ENCODE measurements at regions not wholly inside any gene's neighbourhood (a gene's known extent, or its start where the extent isn't known, plus 50 kb on each side); places are given as distances from the start of the nearest gene placed in this dataset.
"Not testable (repeated sequence)": the region's sequence is repeated elsewhere in the genome, so short reads cannot be mapped to it uniquely, and the experiment has no call there.

GRCh38 chr18:1304392-1304992, 399.8 kb downstream of the ADCYAP1 start:
- no peak for DNase-seq

GRCh38 chr18:1306641-1307040, 402.0 kb downstream of the ADCYAP1 start:
- no peak for DNase-seq

- no peak for DNase-seq
Observed at GRCh38 chr18:1308686-1309085, 404.0 kb downstream of the ADCYAP1 start.

- no peak for DNase-seq
Observed at GRCh38 chr18:1311376-1311775, 406.7 kb downstream of the ADCYAP1 start.

GRCh38 chr18:1335345-1335744, 430.7 kb downstream of the ADCYAP1 start:
- DNase-seq: not testable (repeated sequence)

- no peak for DNase-seq
Observed at GRCh38 chr18:1350931-1351450, 446.3 kb downstream of the ADCYAP1 start.

GRCh38 chr18:1353025-1353424, 448.4 kb downstream of the ADCYAP1 start:
- no peak for DNase-seq

- no peak for DNase-seq
Observed at GRCh38 chr18:1357724-1358123, 453.1 kb downstream of the ADCYAP1 start.

- peak; percentile 28 to 89 for DNase-seq
Observed at GRCh38 chr18:1361936-1362335, 457.3 kb downstream of the ADCYAP1 start.

- DNase-seq: no peak
Observed at GRCh38 chr18:1370552-1370951, 465.9 kb downstream of the ADCYAP1 start.

- no peak for DNase-seq
Observed at GRCh38 chr18:1371724-1372123, 467.1 kb downstream of the ADCYAP1 start.

- no peak for DNase-seq
Observed at GRCh38 chr18:1383465-1383864, 478.8 kb downstream of the ADCYAP1 start.

GRCh38 chr18:1388468-1388867, 483.8 kb downstream of the ADCYAP1 start:
- not testable (repeated sequence) for DNase-seq

- no peak for DNase-seq
Observed at GRCh38 chr18:1392046-1392445, 487.4 kb downstream of the ADCYAP1 start.

GRCh38 chr18:1392865-1393734, 488.4 kb downstream of the ADCYAP1 start:
- DNase-seq: no peak

GRCh38 chr18:1393929-1394328, 489.3 kb downstream of the ADCYAP1 start:
- DNase-seq: no peak

GRCh38 chr18:1394426-1394825, 489.8 kb downstream of the ADCYAP1 start:
- DNase-seq: no peak

- DNase-seq: no peak
Observed at GRCh38 chr18:1394966-1395365, 490.3 kb downstream of the ADCYAP1 start.

- DNase-seq: peak; percentile 95 to 97
Observed at GRCh38 chr18:1408376-1408775, 503.7 kb downstream of the ADCYAP1 start.

GRCh38 chr18:1412655-1413322, 508.1 kb downstream of the ADCYAP1 start:
- no peak for DNase-seq

- no peak for DNase-seq
Observed at GRCh38 chr18:1413323-1413675, 508.6 kb downstream of the ADCYAP1 start.

- no peak for DNase-seq
Observed at GRCh38 chr18:1416074-1416473, 511.4 kb downstream of the ADCYAP1 start.

GRCh38 chr18:1421502-1421901, 516.8 kb downstream of the ADCYAP1 start:
- DNase-seq: no peak

- DNase-seq: no peak
Observed at GRCh38 chr18:1422634-1423033, 518.0 kb downstream of the ADCYAP1 start.
